ENCODE measurements at regions not wholly inside any gene's neighbourhood (a gene's known extent, or its start where the extent isn't known, plus 50 kb on each side); places are given as distances from the start of the nearest gene placed in this dataset.
A peak's percentile ranks its signal among the peaks of the same experiment; 100 is the strongest.
"Not testable (repeated sequence)": the region's sequence is repeated elsewhere in the genome, so short reads cannot be mapped to it uniquely, and the experiment has no call there.

DNA sequence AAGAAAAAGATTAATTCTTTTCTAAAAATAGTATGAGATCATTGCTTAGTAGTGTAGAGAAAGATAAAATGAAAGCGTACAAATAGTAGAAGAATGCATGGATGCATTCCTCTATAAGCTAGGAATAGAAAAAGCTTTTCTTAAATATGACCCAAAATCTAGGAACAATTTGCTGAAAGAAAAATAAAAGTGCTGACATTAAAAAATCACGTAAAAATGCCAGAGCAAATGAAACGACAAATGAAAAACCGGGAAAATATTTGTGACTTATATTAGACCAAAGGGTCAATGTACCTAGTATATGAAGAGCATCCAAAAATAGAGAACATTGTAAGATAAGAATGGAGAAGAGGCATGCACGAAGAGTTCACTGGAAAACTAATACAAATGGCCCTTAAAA lies 149.5 kb upstream of the MON1B start:
- H3K27ac ChIP-seq (ENCODE audit: low read depth, low read length) = no peak overlapping the region
- H3K9me3 ChIP-seq (ENCODE audit: control insufficient read depth, insufficient read depth, low read length) = no peaks in the 10 kb centered on the region
- WGBS (ENCODE audit: insufficient coverage) = 88% methylated on average over 3 of the region's 5 CpGs
- no peaks in the 10 kb centered on the region for H3K36me3 ChIP-seq (ENCODE audit: control insufficient read depth, insufficient read depth, low read length)
- no peaks in the 10 kb centered on the region for H3K27me3 ChIP-seq (ENCODE audit: control insufficient read depth, insufficient read depth, low read length)
- H3K4me3 ChIP-seq (ENCODE audit: low read depth, low read length) = no peak overlapping the region
- no peaks in the 10 kb centered on the region for H3K4me1 ChIP-seq (ENCODE audit: control insufficient read depth, insufficient read depth, low read length)
- no peak for DNase-seq (ENCODE audit: low read depth in 4 of 6, low spot score in 6 of 6)

DNA sequence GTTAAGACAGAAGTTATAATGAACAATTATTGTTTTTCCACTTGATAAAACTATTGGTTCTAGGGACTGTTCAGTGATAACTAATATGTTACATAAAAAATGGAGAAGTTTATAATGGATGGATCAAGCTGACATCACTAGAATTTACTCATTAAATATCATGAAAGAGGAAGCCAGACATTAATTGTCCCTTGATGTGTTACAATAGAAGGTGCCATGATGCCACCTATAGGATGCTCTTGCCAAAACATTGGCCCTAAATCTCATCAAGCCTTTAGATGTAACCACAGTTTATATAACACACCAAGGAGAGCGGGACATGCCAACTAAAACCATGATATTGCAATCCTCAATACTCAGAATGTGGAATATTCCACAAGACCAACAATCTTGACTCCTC lies 147.9 kb upstream of the MON1B start:
- H3K4me3 ChIP-seq (ENCODE audit: low read depth, low read length) = no peak overlapping the region
- H3K36me3 ChIP-seq (ENCODE audit: control insufficient read depth, insufficient read depth, low read length) = no peaks in the 10 kb centered on the region
- no peak overlapping the region for H3K27ac ChIP-seq (ENCODE audit: low read depth, low read length)
- no CpG with 5 or more reads among the region's 1 CpG for WGBS (ENCODE audit: insufficient coverage)
- H3K9me3 ChIP-seq (ENCODE audit: control insufficient read depth, insufficient read depth, low read length) = no peaks in the 10 kb centered on the region
- DNase-seq (ENCODE audit: low read depth in 4 of 6, low spot score in 6 of 6) = no peak
- H3K27me3 ChIP-seq (ENCODE audit: control insufficient read depth, insufficient read depth, low read length) = no peaks in the 10 kb centered on the region
- H3K4me1 ChIP-seq (ENCODE audit: control insufficient read depth, insufficient read depth, low read length) = no peaks in the 10 kb centered on the region

DNA sequence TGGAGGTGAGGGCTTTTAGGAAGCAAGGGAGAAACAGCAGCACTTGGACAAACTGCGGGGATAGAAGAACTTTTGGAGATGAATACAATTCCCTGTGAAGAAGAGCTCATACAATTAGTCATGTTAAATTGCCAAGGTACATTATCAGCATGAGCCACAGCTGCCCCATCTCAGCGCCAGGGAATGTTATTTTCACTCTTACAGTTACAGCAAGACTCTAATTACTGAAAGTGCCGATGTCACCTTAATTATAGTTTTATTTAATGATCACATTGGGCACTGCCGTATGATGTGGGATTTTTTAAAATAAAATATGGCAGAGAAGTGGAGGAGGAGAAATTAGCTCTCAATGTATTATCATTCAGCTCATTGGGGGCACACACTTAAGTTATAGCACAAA lies 144.8 kb upstream of the MON1B start:
- H3K9me3 ChIP-seq (ENCODE audit: control insufficient read depth, insufficient read depth, low read length) = no peaks in the 10 kb centered on the region
- H3K4me3 ChIP-seq (ENCODE audit: low read depth, low read length) = no peak overlapping the region
- WGBS (ENCODE audit: insufficient coverage) = 88% methylated on average over 1 of the region's 4 CpGs
- no peak overlapping the region for H3K27ac ChIP-seq (ENCODE audit: low read depth, low read length)
- no peaks in the 10 kb centered on the region for H3K36me3 ChIP-seq (ENCODE audit: control insufficient read depth, insufficient read depth, low read length)
- DNase-seq (ENCODE audit: low read depth in 4 of 6, low spot score in 6 of 6) = peak in 1 of 6 donors; percentile 78
- no peaks in the 10 kb centered on the region for H3K4me1 ChIP-seq (ENCODE audit: control insufficient read depth, insufficient read depth, low read length)
- H3K27me3 ChIP-seq (ENCODE audit: control insufficient read depth, insufficient read depth, low read length) = no peaks in the 10 kb centered on the region

DNA sequence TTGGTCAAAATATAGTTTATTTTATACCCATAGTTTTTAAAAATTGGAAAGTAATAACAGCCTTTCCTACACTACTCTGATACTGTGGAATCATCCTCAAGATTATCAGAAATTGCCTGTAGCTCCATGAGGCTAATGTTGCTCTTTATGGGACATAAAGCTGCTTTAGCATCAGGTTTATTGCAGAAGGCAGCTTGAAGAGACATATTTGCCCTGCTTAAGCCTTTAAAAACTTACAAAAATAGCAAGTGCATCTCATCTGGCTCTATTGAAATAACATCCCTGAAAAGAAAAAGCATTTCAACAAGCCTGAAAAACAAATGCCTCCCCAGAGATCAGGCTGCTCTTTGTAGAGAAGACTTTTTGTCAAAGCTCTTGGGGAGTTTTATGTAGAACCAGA lies 142.9 kb upstream of the MON1B start:
- peak in 1 of 6 donors; percentile 86 for DNase-seq (ENCODE audit: low read depth in 4 of 6, low spot score in 6 of 6)
- no peak overlapping the region for H3K4me3 ChIP-seq (ENCODE audit: low read depth, low read length)
- no peaks in the 10 kb centered on the region for H3K27me3 ChIP-seq (ENCODE audit: control insufficient read depth, insufficient read depth, low read length)
- no peaks in the 10 kb centered on the region for H3K4me1 ChIP-seq (ENCODE audit: control insufficient read depth, insufficient read depth, low read length)
- H3K27ac ChIP-seq (ENCODE audit: low read depth, low read length) = no peak overlapping the region
- no peaks in the 10 kb centered on the region for H3K36me3 ChIP-seq (ENCODE audit: control insufficient read depth, insufficient read depth, low read length)
- H3K9me3 ChIP-seq (ENCODE audit: control insufficient read depth, insufficient read depth, low read length) = no peaks in the 10 kb centered on the region

DNA sequence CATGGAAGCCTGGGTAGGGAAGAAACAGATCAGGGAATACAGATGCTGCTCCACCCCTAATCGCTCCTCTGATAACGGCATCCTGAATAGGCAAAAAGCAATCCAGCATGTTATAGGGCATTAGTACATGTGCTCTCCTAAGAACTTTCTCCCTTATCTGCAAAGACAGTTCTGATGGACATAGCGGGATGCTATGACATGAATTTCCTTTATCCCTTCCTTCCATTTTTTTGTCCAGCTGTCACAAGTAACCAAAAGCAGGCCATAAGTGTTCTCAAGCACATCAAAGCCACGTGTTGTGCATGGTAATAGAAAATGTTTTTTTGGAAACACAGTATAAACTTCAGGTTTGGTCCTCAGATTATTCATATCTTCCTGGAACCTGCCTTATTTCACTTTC lies 141.4 kb upstream of the MON1B start:
- H3K4me1 ChIP-seq (ENCODE audit: control insufficient read depth, insufficient read depth, low read length) = no peaks in the 10 kb centered on the region
- no peaks in the 10 kb centered on the region for H3K27me3 ChIP-seq (ENCODE audit: control insufficient read depth, insufficient read depth, low read length)
- WGBS (ENCODE audit: insufficient coverage) = 100% methylated on average over 1 of the region's 4 CpGs
- no peak for DNase-seq (ENCODE audit: low read depth in 4 of 6, low spot score in 6 of 6)
- H3K27ac ChIP-seq (ENCODE audit: low read depth, low read length) = no peak overlapping the region
- no peaks in the 10 kb centered on the region for H3K9me3 ChIP-seq (ENCODE audit: control insufficient read depth, insufficient read depth, low read length)
- H3K4me3 ChIP-seq (ENCODE audit: low read depth, low read length) = no peak overlapping the region
- H3K36me3 ChIP-seq (ENCODE audit: control insufficient read depth, insufficient read depth, low read length) = no peaks in the 10 kb centered on the region

DNA sequence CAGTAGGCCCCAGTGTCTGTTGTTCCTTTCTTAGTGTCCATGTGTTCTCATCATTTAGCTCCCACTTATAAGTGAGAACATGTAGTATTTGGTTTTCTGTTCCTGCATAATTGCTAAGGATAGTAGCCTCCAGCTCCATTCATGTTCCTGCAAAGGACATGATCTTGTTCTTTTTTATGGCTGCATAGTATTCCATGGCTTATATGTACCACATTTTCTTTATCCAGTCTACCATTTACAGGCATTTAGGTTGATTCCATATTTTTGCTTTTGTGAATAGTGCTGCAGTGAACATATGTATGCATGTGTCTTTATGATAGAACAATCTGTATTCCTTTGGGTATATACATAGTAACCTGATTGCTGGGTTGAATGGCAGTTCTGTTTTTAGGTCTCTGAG lies 134.4 kb upstream of the MON1B start:
- H3K4me1 ChIP-seq (ENCODE audit: control insufficient read depth, insufficient read depth, low read length); H3K27me3 ChIP-seq (ENCODE audit: control insufficient read depth, insufficient read depth, low read length); DNase-seq (ENCODE audit: low read depth in 4 of 6, low spot score in 6 of 6): not testable (repeated sequence)

DNA sequence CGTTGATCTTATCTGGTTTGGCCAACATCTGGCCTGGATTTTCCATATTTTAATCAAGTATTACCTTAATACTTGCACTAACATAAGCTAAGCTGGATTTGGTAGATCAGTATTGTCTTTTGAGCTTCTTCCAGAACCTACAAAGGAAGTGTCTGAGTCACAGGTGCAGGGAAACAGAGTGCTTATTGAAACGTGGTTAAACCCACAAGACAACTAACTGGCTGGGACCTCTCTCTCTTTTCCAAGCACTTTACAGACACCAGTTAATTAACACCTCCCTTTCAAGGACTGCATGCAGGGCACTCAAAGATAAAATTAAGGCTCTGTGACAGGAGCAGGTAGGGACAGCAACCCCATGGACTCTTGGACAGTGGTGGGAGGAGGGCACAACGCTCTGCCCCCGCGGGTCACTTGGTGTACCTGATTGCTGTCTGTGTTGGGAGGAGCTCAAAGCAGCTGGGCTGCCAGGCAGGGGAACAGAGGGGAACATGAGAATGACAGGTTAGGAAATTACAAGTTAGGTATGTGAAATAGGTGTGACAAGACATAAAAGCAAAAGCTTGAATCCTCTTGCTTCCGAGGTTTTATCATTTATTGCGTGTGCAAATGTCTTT lies 133.7 kb upstream of the MON1B start:
- H3K4me3 ChIP-seq (ENCODE audit: low read depth, low read length) = no peak overlapping the region
- H3K36me3 ChIP-seq (ENCODE audit: control insufficient read depth, insufficient read depth, low read length) = no peaks in the 10 kb centered on the region
- no peaks in the 10 kb centered on the region for H3K4me1 ChIP-seq (ENCODE audit: control insufficient read depth, insufficient read depth, low read length)
- no peak overlapping the region for H3K27ac ChIP-seq (ENCODE audit: low read depth, low read length)
- no peaks in the 10 kb centered on the region for H3K27me3 ChIP-seq (ENCODE audit: control insufficient read depth, insufficient read depth, low read length)
- WGBS (ENCODE audit: insufficient coverage) = 90% methylated on average over 3 of the region's 7 CpGs
- no peaks in the 10 kb centered on the region for H3K9me3 ChIP-seq (ENCODE audit: control insufficient read depth, insufficient read depth, low read length)
- no peak for DNase-seq (ENCODE audit: low read depth in 4 of 6, low spot score in 6 of 6)

More for the DNA sequence above, 134.4 kb upstream of the MON1B start:
- not testable (repeated sequence) for H3K9me3 ChIP-seq (ENCODE audit: control insufficient read depth, insufficient read depth, low read length); H3K27ac ChIP-seq (ENCODE audit: low read depth, low read length); H3K4me3 ChIP-seq (ENCODE audit: low read depth, low read length); H3K36me3 ChIP-seq (ENCODE audit: control insufficient read depth, insufficient read depth, low read length)

DNA sequence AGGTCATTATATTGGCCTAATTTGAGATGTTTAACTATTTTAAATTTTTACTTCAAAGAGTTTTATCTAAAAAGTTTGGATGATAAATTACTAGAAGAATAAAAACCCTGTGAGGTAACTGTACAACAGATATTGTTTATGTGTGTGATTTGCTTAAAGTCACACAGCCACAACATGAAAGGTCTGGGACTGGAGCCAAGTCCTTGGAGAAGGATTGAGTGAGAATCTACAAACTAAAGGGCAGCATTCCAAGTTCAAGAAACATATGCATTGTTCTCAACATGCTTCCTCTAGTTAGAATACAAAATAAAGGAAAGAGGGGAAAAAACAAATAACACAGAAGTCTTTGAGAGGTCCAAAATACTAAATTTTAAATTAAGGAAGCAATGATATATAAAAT lies 131.5 kb upstream of the MON1B start:
- H3K4me1 ChIP-seq (ENCODE audit: control insufficient read depth, insufficient read depth, low read length) = peaks cover 10% of the 10 kb centered on the region
- DNase-seq (ENCODE audit: low read depth in 4 of 6, low spot score in 6 of 6) = peak in 4 of 6 donors; percentile 37 to 88 (median 61)
- no peaks in the 10 kb centered on the region for H3K36me3 ChIP-seq (ENCODE audit: control insufficient read depth, insufficient read depth, low read length)
- no peaks in the 10 kb centered on the region for H3K9me3 ChIP-seq (ENCODE audit: control insufficient read depth, insufficient read depth, low read length)
- no peak overlapping the region for H3K27ac ChIP-seq (ENCODE audit: low read depth, low read length)
- H3K27me3 ChIP-seq (ENCODE audit: control insufficient read depth, insufficient read depth, low read length) = no peaks in the 10 kb centered on the region
- H3K4me3 ChIP-seq (ENCODE audit: low read depth, low read length) = no peak overlapping the region

DNA sequence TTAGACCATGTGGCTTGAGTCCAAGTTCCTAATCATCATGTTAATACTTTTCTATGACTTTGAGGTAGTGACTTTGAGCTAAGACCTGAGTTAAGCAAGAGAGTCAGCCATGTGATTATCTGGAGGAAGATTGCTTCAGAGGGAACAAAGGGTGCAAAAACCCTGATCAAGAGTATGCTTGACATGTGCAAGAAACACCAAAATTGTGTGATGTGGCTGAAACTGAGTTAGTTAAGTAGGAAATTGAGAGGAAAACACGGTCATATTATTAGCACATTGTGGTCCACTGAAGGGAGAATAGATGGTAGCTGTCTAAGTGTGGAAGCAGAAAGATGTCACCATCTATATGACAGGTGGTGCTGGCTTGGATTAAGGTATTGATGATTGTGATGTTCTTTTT lies 130.4 kb upstream of the MON1B start:
- H3K27me3 ChIP-seq (ENCODE audit: control insufficient read depth, insufficient read depth, low read length) = no peaks in the 10 kb centered on the region
- no peak for DNase-seq (ENCODE audit: low read depth in 4 of 6, low spot score in 6 of 6)
- H3K27ac ChIP-seq (ENCODE audit: low read depth, low read length) = no peak overlapping the region
- H3K4me3 ChIP-seq (ENCODE audit: low read depth, low read length) = no peak overlapping the region
- H3K36me3 ChIP-seq (ENCODE audit: control insufficient read depth, insufficient read depth, low read length) = no peaks in the 10 kb centered on the region
- WGBS (ENCODE audit: insufficient coverage) = 100% methylated on average over 1 of the region's 1 CpG
- no peaks in the 10 kb centered on the region for H3K9me3 ChIP-seq (ENCODE audit: control insufficient read depth, insufficient read depth, low read length)
- peaks cover 11% of the 10 kb centered on the region for H3K4me1 ChIP-seq (ENCODE audit: control insufficient read depth, insufficient read depth, low read length)

DNA sequence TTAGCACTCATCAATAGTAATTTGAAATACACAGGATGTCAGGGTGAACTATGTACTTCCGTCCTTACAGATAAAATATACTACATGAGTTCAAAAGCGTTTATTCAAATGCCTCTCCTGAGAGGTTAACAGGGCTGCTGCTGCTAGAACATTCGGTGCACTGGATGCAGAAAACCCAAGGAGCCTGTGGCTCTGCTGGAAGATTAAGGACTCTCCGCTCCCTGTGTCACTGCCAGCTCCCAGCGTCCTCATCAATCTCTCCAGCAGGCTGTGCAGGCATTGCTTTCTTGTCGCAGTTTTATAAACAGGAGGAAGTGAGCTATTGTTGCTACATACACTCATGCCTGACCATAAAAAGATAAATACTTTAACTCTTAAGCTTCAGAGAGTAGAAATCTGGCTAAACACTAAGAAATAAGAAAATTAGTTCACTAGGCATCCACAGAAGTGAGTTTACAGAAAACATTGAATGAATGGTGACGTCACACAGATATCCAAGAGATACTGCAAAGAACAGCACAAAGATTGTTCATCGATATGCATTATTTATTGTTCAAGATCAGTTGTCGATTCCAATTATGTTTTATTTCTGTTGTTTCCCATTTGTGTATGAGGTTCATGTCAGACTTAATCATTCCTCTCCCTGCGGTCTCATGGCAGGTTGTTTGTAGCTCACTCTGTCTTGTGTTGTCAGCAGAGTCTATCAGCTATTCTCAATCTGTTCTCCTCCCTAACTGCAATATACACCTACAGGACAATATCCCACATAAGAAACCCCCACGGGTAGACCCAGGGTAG lies 127.9 kb upstream of the MON1B start:
- WGBS (ENCODE audit: insufficient coverage) = 10% methylated on average over 4 of the region's 11 CpGs

More for the DNA sequence above, 127.9 kb upstream of the MON1B start:
- Histone ChIP-seq H3K4me3 (ENCODE audit: low read depth, low read length) (no peak overlapping the region), H3K27ac (ENCODE audit: low read depth, low read length) (peak overlapping the region; percentile 38), H3K9me3 (ENCODE audit: control insufficient read depth, insufficient read depth, low read length) (no peaks in the 10 kb centered on the region), H3K27me3 (ENCODE audit: control insufficient read depth, insufficient read depth, low read length) (no peaks in the 10 kb centered on the region), H3K36me3 (ENCODE audit: control insufficient read depth, insufficient read depth, low read length) (no peaks in the 10 kb centered on the region), H3K4me1 (ENCODE audit: control insufficient read depth, insufficient read depth, low read length) (peaks cover 11% of the 10 kb centered on the region)
- DNase-seq (ENCODE audit: low read depth in 4 of 6, low spot score in 6 of 6) = peak in 5 of 6 donors; percentile 33 to 91 (median 42)

Measured in spinal cord (tissue), 9 donors.